ENCODE measurements at regions not wholly inside any gene's neighbourhood (a gene's known extent, or its start where the extent isn't known, plus 50 kb on each side); places are given as distances from the start of the nearest gene placed in this dataset.

DNA sequence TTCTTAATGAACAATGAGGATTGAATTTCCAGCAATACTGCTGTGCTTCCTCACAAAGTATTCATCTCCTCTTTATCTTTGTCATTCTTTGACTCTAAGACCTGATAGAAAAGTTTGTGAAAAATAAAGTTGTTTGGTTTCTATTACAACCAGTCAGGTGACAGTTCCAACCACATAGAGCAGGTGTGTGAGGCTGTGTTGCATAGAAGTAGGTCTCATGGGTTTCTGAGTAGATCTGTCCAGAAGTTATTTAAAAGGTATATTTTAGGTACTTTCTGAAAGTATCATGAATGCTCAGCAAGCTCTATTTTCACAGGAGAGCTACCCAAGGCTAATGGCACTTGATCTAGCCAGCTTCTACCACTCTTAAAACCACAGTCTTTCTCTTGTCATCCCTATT is 637.0 kb downstream of the DNAH5 start:
- H3K9me3 ChIP-seq: no peaks in the 10 kb centered on the region
- no peak overlapping the region for H3K4me3 ChIP-seq
- H3K27ac ChIP-seq: no peak overlapping the region
- no peaks in the 10 kb centered on the region for H3K36me3 ChIP-seq
- DNase-seq (ENCODE audit: low spot score): no peak
- H3K27me3 ChIP-seq: no peaks in the 10 kb centered on the region
- TF ChIP-seq, protein P1, sequence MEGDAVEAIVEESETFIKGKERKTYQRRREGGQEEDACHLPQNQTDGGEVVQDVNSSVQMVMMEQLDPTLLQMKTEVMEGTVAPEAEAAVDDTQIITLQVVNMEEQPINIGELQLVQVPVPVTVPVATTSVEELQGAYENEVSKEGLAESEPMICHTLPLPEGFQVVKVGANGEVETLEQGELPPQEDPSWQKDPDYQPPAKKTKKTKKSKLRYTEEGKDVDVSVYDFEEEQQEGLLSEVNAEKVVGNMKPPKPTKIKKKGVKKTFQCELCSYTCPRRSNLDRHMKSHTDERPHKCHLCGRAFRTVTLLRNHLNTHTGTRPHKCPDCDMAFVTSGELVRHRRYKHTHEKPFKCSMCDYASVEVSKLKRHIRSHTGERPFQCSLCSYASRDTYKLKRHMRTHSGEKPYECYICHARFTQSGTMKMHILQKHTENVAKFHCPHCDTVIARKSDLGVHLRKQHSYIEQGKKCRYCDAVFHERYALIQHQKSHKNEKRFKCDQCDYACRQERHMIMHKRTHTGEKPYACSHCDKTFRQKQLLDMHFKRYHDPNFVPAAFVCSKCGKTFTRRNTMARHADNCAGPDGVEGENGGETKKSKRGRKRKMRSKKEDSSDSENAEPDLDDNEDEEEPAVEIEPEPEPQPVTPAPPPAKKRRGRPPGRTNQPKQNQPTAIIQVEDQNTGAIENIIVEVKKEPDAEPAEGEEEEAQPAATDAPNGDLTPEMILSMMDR (IDR thresholded peaks at IDR 0.05): no peak
- no peaks in the 10 kb centered on the region for H3K4me1 ChIP-seq

- no peak overlapping the region for H3K4me3 ChIP-seq
- DNase-seq (ENCODE audit: low spot score): no peak
- H3K27me3 ChIP-seq: no peaks in the 10 kb centered on the region
- H3K36me3 ChIP-seq: no peaks in the 10 kb centered on the region
- TF ChIP-seq, protein P1 (IDR thresholded peaks at IDR 0.05): no peak
- no peak overlapping the region for H3K27ac ChIP-seq
- H3K9me3 ChIP-seq: no peaks in the 10 kb centered on the region
- no peaks in the 10 kb centered on the region for H3K4me1 ChIP-seq
Observed at GRCh38 chr5:13303445-13303844, 641.0 kb downstream of the DNAH5 start.

DNA sequence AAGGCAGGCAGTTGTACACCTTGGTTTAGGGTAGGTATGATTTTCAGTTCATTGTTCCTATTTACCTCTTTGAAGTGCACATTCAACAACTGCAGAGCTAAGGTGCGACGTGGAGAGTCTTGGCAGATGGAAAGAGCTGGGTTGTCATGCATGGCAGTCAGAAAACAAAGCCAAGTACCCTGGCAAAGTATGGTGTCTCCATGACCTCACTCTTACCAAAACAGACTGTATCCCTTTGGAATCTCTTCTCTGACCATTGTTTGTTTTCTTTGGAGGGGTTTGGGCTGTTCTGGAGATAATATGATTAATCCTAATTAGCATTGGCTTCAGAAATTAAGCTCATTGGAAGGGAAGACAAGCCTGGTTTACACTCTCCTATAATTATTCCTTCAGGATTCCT is 665.7 kb downstream of the DNAH5 start:
- H3K27ac ChIP-seq: no peak overlapping the region
- no peaks in the 10 kb centered on the region for H3K36me3 ChIP-seq
- no peaks in the 10 kb centered on the region for H3K27me3 ChIP-seq
- H3K4me1 ChIP-seq: no peaks in the 10 kb centered on the region
- no peaks in the 10 kb centered on the region for H3K9me3 ChIP-seq
- no peak overlapping the region for H3K4me3 ChIP-seq
- DNase-seq (ENCODE audit: low spot score): no peak
- TF ChIP-seq, protein P1 (IDR thresholded peaks at IDR 0.05): no peak

GRCh38 chr5:13278148-13278547 is 666.3 kb downstream of the DNAH5 start:
- no peaks in the 10 kb centered on the region for H3K4me1 ChIP-seq
- H3K27me3 ChIP-seq: no peaks in the 10 kb centered on the region
- no peak for DNase-seq (ENCODE audit: low spot score)
- no peak overlapping the region for H3K4me3 ChIP-seq
- no peaks in the 10 kb centered on the region for H3K9me3 ChIP-seq
- TF ChIP-seq, protein P1 (IDR thresholded peaks at IDR 0.05): peak in 1 of 2 donors; percentile 19
- H3K36me3 ChIP-seq: no peaks in the 10 kb centered on the region
- H3K27ac ChIP-seq: no peak overlapping the region

DNA sequence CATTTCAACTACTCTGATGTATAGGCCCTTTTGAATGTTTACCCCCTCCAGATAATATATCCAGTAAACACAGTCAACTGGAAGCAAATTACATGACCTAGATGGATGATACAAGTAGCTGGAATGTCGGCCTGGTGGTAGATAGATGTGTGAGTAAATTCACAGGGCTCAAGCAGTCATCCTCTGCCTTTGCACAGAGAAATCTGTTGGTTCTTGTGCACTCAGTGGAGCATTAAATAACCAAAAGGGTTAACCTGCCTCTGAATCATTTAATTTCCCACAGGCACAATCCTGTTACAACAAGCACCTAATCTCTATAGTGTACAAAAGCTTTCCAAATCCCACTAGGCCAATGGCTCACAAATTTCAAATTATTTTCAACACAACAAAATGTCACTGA is 668.3 kb downstream of the DNAH5 start:
- Histone ChIP-seq H3K36me3 (no peaks in the 10 kb centered on the region), H3K27me3 (no peaks in the 10 kb centered on the region), H3K27ac (no peak overlapping the region), H3K4me1 (no peaks in the 10 kb centered on the region), H3K4me3 (no peak overlapping the region), H3K9me3 (no peaks in the 10 kb centered on the region)
- DNase-seq (ENCODE audit: low spot score): no peak
- TF ChIP-seq, protein P1 (IDR thresholded peaks at IDR 0.05): no peak

DNA sequence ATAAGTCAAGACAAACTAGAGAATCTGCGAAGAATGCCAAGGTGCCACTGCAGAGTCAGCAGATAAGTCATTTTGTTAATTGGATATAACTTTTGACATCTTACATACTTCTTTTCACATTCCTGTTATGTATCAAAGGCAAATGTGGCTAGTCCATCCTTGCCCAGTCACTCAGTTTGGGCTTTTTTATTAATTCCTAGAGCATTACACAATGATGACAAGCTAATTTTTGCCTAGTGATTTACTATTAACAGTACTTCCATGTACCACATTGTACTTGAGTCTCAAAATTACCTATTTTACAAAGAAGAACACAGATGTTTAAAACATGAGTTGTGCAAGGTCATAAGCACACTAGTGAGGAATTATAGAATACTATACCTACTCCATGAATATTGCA is 680.8 kb downstream of the DNAH5 start:
- no peak overlapping the region for H3K27ac ChIP-seq
- TF ChIP-seq, protein P1 (IDR thresholded peaks at IDR 0.05): no peak

More for the DNA sequence above, 680.8 kb downstream of the DNAH5 start:
- Histone ChIP-seq H3K4me3 (no peak overlapping the region), H3K9me3 (no peaks in the 10 kb centered on the region), H3K36me3 (no peaks in the 10 kb centered on the region), H3K27me3 (no peaks in the 10 kb centered on the region), H3K4me1 (no peaks in the 10 kb centered on the region)
- no peak for DNase-seq (ENCODE audit: low spot score)
